ENCODE measurements at regions not wholly inside any gene's neighbourhood (a gene's known extent, or its start where the extent isn't known, plus 50 kb on each side); places are given as distances from the start of the nearest gene placed in this dataset.

DNA sequence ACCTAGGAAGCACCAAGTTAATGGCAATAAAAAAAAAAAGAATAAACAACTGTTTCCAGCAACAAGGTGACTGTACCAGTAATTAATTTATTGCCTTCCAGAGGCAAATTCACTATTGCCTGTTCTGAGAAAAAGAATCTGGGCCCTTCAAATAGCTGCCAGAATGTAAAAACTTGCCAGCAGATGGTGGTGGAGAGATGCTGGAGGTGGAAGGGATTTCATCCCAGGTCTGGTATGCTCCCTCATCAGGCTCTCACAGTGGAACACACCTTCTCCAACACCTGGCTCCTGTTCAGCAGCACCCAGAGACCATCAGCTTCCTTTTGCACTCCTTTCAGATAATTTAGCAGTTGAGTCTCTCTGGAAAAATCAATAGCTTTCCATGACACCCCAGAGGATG, 792.9 kb upstream of the ADAMTS5 start:
- no peak for DNase-seq (ENCODE audit: low spot score)
- H3K36me3 ChIP-seq, result no peaks in the 10 kb centered on the region
- no peaks in the 10 kb centered on the region for H3K9me3 ChIP-seq
- no peak overlapping the region for H3K4me3 ChIP-seq
- H3K27me3 ChIP-seq, result no peaks in the 10 kb centered on the region
- H3K4me1 ChIP-seq, result no peaks in the 10 kb centered on the region
- TF ChIP-seq, protein P1, sequence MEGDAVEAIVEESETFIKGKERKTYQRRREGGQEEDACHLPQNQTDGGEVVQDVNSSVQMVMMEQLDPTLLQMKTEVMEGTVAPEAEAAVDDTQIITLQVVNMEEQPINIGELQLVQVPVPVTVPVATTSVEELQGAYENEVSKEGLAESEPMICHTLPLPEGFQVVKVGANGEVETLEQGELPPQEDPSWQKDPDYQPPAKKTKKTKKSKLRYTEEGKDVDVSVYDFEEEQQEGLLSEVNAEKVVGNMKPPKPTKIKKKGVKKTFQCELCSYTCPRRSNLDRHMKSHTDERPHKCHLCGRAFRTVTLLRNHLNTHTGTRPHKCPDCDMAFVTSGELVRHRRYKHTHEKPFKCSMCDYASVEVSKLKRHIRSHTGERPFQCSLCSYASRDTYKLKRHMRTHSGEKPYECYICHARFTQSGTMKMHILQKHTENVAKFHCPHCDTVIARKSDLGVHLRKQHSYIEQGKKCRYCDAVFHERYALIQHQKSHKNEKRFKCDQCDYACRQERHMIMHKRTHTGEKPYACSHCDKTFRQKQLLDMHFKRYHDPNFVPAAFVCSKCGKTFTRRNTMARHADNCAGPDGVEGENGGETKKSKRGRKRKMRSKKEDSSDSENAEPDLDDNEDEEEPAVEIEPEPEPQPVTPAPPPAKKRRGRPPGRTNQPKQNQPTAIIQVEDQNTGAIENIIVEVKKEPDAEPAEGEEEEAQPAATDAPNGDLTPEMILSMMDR (IDR thresholded peaks at IDR 0.05), result no peak
- H3K27ac ChIP-seq, result no peak overlapping the region

DNA sequence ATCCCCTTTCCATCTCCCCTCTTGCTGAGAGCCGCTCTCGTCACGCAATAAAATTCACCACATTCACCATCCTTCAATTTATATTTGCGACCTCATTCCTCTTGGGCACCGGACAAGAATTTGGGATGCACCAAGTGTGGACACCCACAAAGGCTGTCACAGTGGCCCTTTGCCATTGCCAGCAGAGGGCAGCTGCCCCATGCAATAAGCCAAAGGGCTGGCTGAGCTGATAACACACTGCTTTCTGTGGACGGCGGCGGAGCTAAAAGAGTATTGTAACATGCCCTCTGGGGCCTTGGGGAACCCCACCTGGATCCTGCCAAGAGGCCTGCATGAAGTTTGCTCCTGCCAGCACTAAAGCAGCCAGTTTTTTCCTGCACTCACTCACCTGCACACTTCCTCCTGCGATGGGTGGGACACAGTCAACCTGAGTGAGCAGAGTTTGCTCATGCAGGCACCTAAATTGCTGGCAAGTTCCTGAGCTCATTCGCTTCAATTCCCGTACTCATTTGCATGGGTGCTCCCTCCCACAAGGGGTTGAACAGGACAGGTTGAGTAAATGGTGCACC, 792.3 kb upstream of the ADAMTS5 start:
- no peaks in the 10 kb centered on the region for H3K4me1 ChIP-seq
- no peak overlapping the region for H3K4me3 ChIP-seq
- no peak overlapping the region for H3K27ac ChIP-seq
- DNase-seq (ENCODE audit: low spot score), result no peak
- H3K9me3 ChIP-seq, result no peaks in the 10 kb centered on the region
- TF ChIP-seq, protein P1 (IDR thresholded peaks at IDR 0.05), result peak in 1 of 2 donors; percentile 48
- H3K27me3 ChIP-seq, result no peaks in the 10 kb centered on the region
- H3K36me3 ChIP-seq, result no peaks in the 10 kb centered on the region

DNA sequence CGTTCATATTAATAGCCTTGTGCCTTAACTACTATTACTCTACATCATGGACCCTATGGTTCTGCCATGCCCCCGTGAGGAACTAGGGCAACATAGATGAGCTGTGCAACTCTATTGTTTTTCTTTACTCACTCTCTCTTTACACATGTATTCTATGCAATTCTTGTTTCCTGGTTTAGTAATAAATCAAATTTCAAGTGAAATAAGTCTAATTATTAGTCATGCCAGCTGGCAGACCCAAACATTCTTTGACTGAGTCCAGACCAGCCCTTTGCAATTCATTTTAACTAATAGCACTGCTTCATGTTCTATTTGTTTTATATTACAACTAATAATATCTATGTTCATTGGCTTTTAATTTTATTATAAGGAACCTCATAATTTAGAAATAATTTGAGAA, 789.3 kb upstream of the ADAMTS5 start:
- no peak overlapping the region for H3K27ac ChIP-seq
- H3K4me3 ChIP-seq, result no peak overlapping the region
- no peaks in the 10 kb centered on the region for H3K4me1 ChIP-seq
- no peak for DNase-seq (ENCODE audit: low spot score)
- TF ChIP-seq, protein P1 (IDR thresholded peaks at IDR 0.05), result no peak
- H3K27me3 ChIP-seq, result no peaks in the 10 kb centered on the region
- no peaks in the 10 kb centered on the region for H3K9me3 ChIP-seq
- H3K36me3 ChIP-seq, result no peaks in the 10 kb centered on the region

DNA sequence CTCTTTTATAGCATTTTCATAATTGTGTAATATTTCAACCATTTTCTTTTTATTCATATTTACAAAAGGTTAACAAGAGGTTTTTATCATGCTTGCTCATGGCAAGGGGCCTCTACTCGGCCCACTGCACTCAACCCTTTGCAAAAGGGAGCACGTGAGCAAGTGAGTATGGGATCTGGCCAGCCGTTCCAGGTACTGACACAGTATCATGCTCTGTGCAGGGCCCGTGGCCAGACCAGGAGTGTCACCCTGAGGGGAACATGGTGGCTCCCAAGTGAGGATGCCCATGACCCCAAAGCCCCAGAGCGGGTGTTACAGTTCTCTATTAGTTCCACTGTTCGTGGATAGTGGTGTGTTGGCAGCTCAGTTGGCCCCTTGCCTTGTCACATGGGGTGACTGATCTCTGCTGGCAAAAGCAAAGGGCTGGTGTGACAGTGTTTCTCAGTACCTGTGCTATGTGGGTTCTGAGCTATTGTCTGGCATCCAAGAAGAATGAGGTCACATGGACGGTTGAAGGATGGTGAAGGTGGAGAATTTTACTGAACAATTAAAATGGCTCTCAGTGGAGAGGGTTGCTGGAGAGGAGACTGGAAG, 777.2 kb upstream of the ADAMTS5 start:
- no peak overlapping the region for H3K27ac ChIP-seq
- H3K4me1 ChIP-seq, result no peaks in the 10 kb centered on the region
- H3K36me3 ChIP-seq, result no peaks in the 10 kb centered on the region
- DNase-seq (ENCODE audit: low spot score), result no peak
- no peak overlapping the region for H3K4me3 ChIP-seq
- TF ChIP-seq, protein P1 (IDR thresholded peaks at IDR 0.05), result no peak
- no peaks in the 10 kb centered on the region for H3K27me3 ChIP-seq
- no peaks in the 10 kb centered on the region for H3K9me3 ChIP-seq

DNA sequence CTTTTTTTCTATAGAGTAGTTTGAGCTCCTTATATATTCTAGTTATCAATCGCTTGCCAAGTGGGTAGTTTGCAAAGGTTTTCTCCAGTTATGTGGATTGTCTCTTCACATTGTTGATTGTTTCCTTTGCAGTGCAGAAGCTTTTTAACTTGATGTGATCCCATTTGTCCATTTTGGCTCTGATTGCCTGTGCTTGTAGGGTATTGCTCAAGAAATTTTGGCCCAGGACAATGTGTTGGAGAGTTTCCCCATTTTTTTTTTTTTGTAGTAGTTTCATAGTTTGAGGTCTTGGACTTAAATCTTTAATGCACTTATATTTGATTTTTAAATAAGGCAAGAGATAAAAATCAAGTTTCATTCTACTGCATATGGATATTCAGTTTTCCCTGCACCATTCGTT, 774.8 kb upstream of the ADAMTS5 start:
- H3K9me3 ChIP-seq, result no peaks in the 10 kb centered on the region
- TF ChIP-seq, protein P1 (IDR thresholded peaks at IDR 0.05), result no peak
- no peaks in the 10 kb centered on the region for H3K36me3 ChIP-seq
- H3K27ac ChIP-seq, result no peak overlapping the region
- H3K27me3 ChIP-seq, result no peaks in the 10 kb centered on the region
- H3K4me1 ChIP-seq, result no peaks in the 10 kb centered on the region
- no peak overlapping the region for H3K4me3 ChIP-seq
- DNase-seq (ENCODE audit: low spot score), result no peak

DNA sequence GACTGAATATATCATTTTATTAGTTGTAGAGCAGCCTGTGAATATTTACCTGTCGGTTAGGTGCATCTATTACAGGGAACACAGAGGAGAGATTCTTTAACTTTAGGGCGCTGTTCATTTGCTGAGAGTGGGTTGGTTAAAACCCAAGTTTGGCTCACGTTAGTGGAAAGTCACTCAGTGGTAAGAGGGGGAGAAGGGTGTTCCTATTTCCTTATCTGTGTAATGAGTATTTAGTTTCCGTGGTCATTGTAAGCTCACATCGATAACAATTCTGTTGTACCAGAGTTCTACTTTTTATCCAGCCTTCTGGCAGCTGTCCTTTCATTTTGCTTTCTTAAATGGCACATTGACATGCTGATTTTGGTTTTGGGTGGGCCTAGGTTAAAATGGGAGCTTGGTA, 773.2 kb upstream of the ADAMTS5 start:
- H3K9me3 ChIP-seq, result no peaks in the 10 kb centered on the region
- no peak overlapping the region for H3K4me3 ChIP-seq
- H3K4me1 ChIP-seq, result no peaks in the 10 kb centered on the region
- TF ChIP-seq, protein P1 (IDR thresholded peaks at IDR 0.05), result no peak
- H3K27me3 ChIP-seq, result no peaks in the 10 kb centered on the region
- no peak for DNase-seq (ENCODE audit: low spot score)
- no peaks in the 10 kb centered on the region for H3K36me3 ChIP-seq
- no peak overlapping the region for H3K27ac ChIP-seq
